Activated effector memory CD4-positive, alpha-beta T cell treated with Interleukin-2 at 50 U/mL for 16 hours (primary cell): ENCODE measurements at regions not wholly inside any gene's neighbourhood (a gene's known extent, or its start where the extent isn't known, plus 50 kb on each side); places are given as distances from the start of the nearest gene placed in this dataset.
"Not testable (repeated sequence)": the region's sequence is repeated elsewhere in the genome, so short reads cannot be mapped to it uniquely, and the experiment has no call there.

ENCODE experiments used
- DNase-seq: peaks from one replicate; pipeline ENCODE4 v3.0.0-alpha.2; 2020

GRCh38 chr1:221862971-221863370 is 121.1 kb upstream of the DUSP10 start:
- DNase-seq, result no peak

DNA sequence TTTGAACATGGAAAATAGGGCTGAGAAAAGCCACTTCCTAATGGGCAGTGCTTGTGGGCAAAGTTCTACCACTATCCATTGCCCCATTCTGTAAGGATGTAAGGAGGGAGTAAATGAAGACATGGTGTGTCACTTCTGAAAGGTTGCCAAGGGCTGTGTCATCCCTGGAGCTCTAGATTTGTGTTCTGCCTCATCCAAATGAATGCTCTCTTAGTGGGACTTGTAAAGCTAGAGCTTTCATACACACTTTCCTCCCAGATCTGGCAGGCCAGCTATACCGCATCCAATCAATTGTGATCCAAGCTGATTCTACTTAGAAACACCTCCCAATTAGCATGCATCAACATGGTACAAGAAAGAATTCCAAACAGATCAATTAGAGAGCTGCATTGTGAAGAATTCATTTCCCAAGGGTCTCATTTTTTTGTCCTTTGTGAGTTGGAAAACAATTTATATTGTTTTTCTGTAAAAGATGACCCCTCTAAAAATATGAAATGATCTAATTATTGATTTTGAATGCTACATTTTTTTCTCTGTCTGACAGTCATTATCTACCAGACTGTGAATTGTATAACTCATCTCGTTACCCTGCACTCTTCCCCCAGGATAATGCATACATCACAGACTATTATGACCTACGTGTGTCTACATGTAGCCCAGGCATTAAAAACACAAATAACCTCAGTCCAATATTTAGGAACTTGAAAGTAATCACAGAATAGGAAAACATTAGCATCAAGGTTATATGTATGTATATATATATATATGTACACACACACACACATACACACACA is 117.1 kb upstream of the DUSP10 start:
- no peak for DNase-seq

DNA sequence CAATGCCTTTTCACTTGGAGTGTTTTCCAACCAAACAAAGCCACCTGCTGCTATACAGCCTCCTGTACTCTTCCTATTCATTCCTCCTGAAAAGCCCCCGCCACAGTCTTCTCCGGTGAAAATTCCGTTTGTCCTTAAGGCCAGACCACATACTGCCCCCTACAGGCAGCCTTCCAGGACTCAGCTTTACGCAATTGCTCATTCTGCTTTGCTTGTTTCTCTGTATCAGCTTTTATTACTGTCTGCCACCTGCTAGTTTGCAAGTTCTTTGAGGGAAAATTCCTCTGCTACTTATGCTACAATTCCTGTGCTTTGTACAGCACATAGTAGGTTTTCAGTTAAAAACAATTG is 115.2 kb upstream of the DUSP10 start:
- DNase-seq, result not testable (repeated sequence)

- no peak for DNase-seq
Observed at GRCh38 chr1:221856228-221857093, 114.6 kb upstream of the DUSP10 start.

GRCh38 chr1:221855156-221855555 is 113.3 kb upstream of the DUSP10 start:
- DNase-seq, result no peak

DNA sequence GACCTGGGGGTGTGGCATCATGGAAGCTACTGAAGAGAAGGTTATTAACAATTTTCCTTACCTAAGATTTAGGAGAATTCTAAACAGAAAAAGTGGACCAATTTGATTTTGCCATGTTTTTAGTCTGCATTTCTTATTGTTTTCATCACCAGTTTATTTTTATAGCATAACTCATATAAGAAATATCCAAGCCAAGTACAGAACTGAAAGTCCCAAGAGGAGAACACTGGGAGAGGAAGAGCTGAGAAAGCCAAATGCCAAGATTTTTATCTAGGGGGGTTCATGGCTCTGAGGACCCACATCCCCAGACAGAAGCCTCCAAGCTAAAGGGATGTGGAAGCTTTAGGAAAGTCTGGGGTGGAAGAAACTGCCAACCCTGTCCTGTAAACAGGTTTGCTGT is 109.4 kb upstream of the DUSP10 start:
- DNase-seq, result no peak

GRCh38 chr1:221850470-221851187 is 108.7 kb upstream of the DUSP10 start:
- no peak for DNase-seq

GRCh38 chr1:221849897-221850296 is 108.0 kb upstream of the DUSP10 start:
- DNase-seq, result no peak

DNA sequence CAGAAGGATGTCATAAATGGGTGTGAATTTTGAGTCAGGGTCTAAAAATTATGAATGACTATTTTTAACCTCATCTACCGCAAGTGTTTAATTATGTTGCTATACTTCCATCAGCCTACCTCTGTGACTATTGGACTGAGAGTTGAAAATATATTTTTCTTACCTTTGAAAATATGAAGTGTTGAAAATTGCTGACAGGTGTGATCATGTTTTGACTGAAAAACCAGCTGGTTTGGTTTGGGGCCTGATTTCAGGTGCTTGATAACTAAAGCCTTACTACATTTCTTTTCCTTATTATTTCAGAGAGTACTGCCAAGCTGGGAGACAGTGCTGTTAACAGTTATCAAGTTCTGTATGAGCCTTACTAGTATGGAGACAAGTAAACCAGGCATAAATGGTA is 107.2 kb upstream of the DUSP10 start:
- DNase-seq, result no peak

- DNase-seq, result no peak
Observed at GRCh38 chr1:221847676-221848075, 105.8 kb upstream of the DUSP10 start.

GRCh38 chr1:221845650-221846371 is 103.9 kb upstream of the DUSP10 start:
- no peak for DNase-seq

DNA sequence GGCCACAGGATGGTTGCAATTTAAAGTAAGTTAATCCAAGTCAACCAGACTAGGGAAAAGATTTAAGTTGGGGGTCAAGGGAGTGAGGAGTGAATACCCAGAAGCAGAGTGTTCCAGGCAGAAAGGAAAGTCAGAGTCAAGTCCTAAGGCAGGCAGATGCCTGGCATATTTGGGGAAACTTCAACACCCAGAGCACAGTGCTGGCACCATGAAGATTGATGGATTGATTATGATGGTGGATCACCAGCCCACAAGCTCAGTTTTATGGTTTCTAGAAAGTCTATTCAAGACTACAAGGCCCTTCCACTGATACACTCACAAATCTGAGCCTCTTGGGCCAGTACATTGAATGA is 100.1 kb upstream of the DUSP10 start:
- DNase-seq, result no peak

DNA sequence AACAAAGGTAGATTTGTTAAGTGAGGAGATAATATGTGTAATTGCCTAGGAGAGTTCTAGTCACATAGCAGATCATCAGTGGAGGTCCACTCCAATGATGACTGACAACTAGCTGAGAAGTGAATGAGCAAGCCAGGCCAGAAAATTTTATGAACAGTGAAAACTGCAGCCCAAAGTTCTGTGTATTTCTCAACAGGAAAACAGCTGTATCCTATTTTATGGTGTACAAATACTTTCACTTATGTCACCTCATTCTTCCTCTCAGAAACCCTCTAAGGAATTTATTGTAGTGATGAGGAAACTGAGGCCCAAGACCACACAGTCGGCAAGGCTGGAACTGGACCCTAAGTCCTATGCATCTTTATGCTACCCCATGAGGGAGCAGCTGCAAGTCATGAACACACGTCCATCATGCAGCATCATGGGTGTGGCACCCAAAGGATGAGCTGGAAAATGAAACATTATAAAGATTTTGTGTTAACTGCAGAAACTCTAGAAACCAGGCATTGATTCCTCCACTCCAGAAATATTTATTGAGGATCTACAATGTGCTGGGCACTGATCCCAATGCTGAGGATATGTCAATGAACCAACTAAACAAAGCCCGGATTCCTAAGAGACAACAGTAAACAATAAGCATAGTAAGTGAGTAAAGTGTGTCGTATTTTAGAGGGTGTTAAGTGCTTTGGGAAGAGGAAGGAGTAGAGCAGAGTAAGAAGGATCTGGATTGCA is 99.5 kb upstream of the DUSP10 start:
- no peak for DNase-seq

- no peak for DNase-seq
Observed at GRCh38 chr1:221840511-221841243, 98.8 kb upstream of the DUSP10 start.

DNA sequence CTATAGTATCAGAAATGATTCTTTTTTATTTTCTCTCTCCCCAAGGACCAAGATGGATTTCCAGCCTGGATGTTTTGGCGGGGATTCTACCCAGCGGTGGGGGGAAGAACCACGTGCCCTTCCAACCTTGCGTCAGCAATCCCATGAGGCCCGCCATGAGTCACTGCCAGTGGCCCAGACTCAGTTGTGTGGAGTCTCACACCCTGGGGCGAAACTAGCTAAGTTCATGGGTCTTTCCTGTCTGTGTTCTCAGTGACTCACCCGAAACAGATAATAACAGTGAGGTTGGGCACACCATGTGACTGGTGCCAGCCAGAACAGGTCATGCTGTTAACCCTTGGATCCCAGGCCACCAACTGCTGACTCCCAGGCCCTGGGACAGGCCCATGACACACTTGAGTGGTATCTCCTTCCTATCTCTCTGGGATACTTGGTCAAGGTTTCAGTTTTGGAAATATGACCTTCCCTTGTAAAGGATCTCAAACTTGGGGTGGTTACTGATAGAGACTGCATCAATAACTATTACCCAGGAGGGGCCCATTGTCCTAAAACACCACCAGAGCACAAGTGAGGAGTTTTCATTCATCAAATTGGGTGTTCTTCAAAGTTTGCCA is 98.0 kb upstream of the DUSP10 start:
- peak; percentile 56 for DNase-seq

DNA sequence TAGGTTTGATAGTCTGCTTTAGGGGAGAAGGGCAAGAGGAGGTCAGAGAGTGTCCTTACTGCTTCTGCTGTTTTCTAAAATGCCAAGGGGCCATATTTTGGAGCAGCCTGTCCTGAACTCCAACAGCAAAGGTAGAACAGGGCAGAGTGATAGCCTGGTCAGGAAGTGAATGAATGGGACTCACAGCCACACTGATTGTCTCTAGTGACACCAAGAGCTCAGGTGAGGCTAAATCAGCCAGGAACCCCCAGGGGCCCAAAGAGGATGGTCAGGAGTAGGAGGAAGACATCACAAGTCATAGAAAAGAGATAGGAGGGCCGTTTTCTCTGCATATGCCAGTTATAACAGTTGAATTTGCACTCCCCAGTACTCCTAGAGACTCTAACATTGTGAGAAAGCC is 97.4 kb upstream of the DUSP10 start:
- no peak for DNase-seq

DNA sequence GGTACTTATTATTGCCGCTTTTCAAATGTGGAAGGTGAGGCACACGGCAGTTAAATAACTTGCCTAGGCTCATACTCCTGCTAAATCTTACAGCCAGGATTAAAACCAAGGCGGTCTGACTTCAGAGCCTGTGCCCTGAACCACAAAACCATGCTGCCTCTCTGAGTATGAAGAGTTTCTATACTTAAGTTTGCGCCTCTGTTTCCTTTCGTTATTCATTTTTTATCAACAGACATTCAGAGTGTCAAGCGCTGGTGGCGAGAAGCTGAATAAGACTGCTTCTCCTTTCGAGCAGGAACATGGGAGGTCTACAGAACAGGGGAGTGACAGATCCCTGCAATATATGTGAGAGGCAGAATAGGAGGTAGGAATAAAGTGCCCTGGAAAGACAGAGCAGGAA is 96.0 kb upstream of the DUSP10 start:
- DNase-seq, result no peak

DNA sequence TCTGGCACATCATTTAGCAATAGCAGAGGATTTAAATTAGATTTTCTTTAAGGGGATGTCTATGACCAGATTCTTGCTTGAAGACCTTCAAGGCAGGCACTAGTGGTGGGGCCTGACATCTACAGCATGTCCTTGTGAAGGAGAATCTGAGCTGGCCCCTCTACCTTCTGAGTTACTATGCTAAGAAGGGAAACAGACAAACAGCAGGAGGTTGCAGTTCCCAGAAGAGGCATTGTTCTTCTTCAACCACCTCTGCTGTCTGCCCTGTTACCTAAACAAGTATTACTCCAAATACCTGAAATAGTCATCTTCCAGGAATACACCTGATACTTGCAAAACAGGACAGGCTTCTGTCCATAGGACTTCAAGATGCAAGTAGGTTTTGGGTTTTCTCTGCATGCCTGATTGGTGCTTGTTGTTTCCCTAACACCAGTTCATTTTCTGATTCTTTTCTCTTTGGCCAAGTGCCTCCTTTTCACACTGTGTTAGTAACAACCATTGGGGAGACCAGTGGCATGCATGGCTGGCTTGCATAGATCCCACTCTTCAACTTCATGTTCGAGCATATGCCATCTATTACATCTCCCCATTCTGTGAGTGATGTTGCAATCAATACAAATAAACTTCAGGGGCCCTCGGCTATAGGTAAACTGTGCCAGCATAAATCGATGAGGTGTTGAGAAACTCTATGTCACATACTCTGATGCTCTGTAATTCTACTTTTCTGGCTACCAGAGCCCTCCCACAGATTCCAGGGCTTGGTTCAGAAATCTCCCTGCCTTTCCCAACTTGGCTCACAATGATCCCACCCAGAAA is 93.0 kb upstream of the DUSP10 start:
- DNase-seq, result no peak

- no peak for DNase-seq
Observed at GRCh38 chr1:221832617-221833016, 90.7 kb upstream of the DUSP10 start.

DNA sequence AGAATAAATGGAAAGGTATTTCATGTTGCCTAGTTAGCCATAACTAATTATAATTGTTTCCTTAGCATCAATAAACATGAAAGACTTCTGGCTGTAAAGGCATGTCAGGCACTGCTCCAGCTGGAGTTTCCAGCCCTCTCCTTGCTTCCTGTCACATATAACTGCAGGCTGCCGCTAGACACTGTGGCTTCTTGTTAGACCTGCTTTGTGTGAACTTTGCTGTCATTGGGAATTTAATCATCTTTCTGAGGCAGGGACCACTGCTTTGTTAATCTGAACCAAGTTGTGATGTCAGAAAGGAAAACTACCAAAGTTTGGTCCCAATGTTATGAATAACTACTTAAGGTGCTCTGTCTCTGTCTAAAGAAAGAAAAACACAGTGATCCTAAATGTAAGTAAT is 90.3 kb upstream of the DUSP10 start:
- no peak for DNase-seq
